Tongue (tissue), 1 donor: ENCODE measurements at regions not wholly inside any gene's neighbourhood (a gene's known extent, or its start where the extent isn't known, plus 50 kb on each side); places are given as distances from the start of the nearest gene placed in this dataset.

Source experiments
- DNase-seq: peaks from one replicate; pipeline ENCODE4 v3.0.0-alpha.2; 2015

GRCh38 chr2:7292154-7292691, 375.0 kb downstream of the RNF144A start:
- peak; percentile 41 for DNase-seq

DNA sequence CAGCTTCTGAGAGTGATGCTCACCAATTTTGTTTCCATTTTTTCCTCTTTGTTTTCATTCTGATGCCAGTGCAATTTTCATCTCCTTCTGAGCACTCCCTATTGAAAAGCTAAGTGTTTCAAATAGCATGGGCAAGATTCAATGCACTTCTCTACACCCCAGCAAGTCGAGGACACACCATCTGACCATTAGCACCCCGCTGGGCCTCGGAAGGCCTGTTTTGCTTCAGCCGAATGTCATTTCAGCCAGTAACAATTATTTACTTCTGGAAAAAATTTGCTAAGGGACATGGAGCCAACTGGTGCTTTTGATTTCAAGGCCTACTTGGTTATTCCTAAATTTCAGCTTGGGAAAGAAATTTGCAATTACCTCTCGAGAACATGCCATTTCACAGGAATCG, 392.4 kb downstream of the RNF144A start:
- DNase-seq, result no peak

GRCh38 chr2:7324706-7325105, 407.5 kb downstream of the RNF144A start:
- DNase-seq, result no peak

DNA sequence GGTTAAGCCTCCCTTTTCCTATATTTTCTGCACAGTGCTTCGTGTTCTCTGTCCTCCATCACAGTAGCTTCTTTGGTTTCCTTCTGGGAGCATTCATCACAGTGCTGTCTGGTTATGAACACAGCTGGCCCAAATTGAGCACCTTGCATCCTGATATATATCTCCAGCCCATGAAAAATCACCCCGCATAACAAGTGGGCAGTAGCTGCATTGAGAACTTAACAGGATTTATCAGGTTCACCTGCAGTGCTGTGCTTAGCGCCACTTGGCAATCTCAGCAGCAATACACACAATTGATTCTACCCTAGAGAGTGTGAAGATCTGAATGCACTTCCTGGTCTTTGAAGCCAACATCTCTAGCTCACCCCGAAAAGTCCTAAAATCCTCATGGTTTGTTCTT, 408.0 kb downstream of the RNF144A start:
- DNase-seq, result no peak

GRCh38 chr2:7329465-7329864, 412.3 kb downstream of the RNF144A start:
- no peak for DNase-seq

GRCh38 chr2:7333189-7333765, 416.1 kb downstream of the RNF144A start:
- no peak for DNase-seq

- DNase-seq, result no peak
Observed at GRCh38 chr2:7333960-7334493, 416.8 kb downstream of the RNF144A start.

DNA sequence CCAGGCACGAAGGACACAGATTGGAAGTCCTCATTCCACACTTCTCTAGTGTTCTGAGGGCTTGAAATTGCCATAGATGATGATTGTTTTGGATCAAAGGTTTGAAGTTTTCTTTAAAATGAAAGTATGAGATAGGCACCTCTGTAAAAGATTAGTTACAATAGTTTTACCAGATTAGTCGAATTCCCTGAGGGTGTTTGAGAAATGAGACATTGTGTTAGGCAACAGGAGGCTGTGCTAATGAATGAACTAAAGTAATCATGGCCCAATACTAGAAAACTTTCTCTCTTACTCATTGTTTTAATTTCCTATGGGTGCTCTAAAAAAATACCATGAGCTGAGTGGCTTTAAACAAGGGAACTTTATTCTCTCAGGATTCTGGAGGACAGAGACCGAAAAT, 421.7 kb downstream of the RNF144A start:
- DNase-seq, result no peak

GRCh38 chr2:7346336-7346735, 429.1 kb downstream of the RNF144A start:
- no peak for DNase-seq

DNA sequence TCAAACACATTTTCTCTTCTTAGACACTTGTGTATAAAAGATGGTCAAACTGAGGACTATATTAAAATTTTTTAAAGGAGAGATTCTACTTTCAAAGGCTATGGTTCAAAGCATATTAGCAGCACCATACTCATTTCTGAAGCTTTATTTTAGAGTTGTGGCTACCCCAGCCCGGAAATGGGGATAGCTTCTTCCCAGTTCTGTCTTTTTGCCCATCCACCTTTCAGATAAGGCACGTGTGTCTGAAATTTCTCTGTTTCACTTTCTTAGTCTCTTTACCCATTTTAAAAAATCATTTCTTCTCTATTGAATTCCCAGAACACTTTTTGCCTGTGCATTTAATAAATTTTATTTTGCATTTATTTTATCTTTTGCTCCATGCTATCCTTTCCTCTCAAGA, 431.5 kb downstream of the RNF144A start:
- DNase-seq, result no peak

GRCh38 chr2:7352191-7352590, 435.0 kb downstream of the RNF144A start:
- DNase-seq, result no peak

- no peak for DNase-seq
Observed at GRCh38 chr2:7353571-7353970, 436.4 kb downstream of the RNF144A start.

DNA sequence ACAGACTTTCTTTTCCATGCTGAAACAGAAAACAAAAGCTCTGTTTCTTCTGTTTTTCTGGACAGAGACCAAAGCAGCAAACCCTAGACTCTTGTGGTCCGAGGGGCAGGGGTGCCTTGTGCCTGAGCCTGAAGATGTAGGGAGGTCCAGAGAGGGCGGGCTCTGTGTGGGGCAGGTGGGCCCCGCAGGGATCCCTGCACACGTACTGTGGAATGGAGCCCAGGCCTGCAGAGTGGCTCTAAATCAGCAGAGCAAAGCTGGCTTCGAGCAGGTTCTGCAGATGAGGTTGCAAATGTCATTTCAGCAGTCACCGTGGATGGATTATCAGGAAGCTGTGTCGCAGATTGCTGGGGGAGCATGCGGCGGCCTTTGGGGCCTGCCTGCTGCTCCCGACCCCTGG, 438.6 kb downstream of the RNF144A start:
- no peak for DNase-seq

GRCh38 chr2:7356909-7357584, 439.8 kb downstream of the RNF144A start:
- peak; percentile 43 for DNase-seq

GRCh38 chr2:7357993-7358392, 440.8 kb downstream of the RNF144A start:
- no peak for DNase-seq

DNA sequence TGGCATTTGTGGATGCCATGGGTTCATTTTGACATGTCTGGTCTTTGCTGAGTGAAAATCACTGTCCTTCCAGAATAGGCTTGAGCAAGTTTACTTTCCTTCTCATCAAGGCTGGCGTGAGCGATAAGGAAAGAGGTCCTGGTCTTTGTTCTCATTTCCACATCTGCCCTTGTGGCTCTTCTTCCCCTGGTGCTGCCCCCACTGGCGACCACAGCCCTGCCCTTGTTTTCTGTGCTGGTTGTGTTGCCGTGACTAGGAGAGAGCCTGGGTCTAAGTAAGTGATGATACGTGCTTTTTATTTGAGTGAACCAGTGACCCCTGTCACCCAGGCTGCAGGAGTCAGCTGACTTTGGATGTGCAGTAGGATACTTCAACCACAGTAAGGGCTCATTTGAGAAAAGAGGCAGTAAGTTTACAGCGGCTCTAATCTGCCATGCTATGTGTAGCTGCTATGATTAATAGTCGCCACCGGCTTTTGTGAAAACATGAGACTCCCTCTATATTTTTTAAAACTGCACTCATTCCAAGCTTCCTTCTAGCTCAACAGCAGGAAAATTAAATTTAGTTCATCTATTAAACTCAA, 441.7 kb downstream of the RNF144A start:
- DNase-seq, result no peak

DNA sequence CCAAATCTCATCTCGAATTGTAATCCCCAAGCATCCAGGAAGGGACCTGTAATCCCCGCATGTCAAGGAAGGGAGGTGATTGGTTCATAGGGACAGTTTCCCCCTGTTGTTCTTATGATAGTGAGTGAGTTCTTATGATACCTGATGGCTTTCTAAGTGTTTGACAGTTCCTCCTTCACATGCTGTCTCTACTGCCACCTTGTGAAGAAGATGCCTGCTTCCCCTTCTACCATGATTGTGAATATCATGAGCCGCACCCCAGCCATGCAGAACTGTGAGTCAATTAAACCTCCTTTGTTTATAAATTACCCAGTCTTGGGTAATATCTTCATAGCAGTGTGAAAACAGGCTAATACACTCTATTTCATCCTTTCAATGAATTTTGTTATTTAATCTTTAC, 446.7 kb downstream of the RNF144A start:
- DNase-seq, result no peak

GRCh38 chr2:7368211-7368610, 451.0 kb downstream of the RNF144A start:
- DNase-seq, result no peak

- peak; percentile 39 for DNase-seq
Observed at GRCh38 chr2:7373156-7373555, 455.9 kb downstream of the RNF144A start.

DNA sequence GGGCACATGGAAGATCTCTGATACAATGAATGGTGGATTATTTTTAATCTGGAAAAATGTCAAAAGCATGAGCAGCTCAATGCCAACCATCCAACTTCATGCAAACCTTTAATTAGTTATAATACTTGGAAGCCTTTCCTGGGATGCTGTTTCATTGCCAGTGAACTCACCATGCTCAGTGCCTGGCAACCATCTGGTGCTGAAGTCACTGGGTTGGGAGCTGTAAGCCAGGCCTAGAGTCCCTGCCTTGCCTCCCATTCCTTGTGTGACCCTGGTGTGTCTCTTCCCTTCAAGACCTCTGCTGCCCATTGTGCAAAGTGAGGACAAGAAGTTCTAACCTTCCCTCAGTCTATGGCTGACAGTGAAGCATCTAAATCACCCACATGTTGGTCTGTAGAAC, 458.7 kb downstream of the RNF144A start:
- peak; percentile 45 for DNase-seq

DNA sequence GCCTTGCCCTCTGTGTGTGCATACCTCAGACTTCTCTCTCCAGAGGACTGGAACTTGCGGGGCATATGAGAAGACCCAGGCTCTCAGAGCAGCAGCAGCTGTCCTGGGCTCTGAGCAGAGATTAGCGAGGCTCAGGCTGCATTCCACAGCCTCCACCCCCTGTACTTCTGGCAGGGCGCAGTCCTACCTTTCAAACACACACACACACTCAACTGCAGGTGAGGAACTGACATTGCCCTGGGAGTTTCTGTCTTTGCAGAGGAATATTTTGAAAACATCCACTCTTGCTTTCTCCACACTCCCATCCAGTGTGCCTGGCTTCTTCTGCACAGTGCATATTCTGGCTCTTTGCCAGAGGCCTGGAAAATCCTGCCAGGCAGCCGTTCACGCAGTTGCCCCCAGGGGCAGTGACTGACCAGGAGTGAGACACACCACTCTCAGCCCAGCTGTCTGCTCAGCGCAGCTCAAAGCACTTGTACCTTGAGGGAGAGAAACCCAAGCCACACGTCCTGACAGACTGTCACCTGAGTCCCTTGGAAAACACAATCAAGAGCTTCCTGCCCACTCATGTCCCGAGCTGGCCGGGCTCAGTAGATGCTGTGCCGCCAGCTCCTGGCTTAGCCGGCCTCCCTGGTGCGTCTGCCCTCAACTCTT, 460.8 kb downstream of the RNF144A start:
- DNase-seq, result peak; percentile 87

DNA sequence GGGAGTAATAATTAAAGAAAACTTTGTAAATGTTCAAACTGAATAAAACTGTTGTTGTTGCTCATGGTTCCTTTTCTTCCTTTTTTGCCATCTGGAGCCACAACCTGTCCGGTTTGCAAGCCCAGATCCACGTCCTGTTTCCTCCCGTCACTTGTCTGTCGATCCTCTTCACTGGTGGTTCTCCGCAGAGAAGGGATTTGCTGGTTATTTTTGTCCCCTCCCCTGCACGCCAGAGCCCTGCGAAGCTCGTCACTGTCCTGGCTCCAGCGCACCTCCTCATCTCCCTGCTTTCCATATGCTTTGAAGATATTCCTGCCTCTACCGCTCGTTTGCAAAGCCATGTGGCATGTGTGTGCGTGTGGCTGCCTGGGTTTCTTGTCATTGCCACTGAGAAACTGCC, 461.4 kb downstream of the RNF144A start:
- peak; percentile 39 for DNase-seq

- no peak for DNase-seq
Observed at GRCh38 chr2:7379799-7380198, 462.6 kb downstream of the RNF144A start.
